ENCODE measurements at regions not wholly inside any gene's neighbourhood (a gene's known extent, or its start where the extent isn't known, plus 50 kb on each side); places are given as distances from the start of the nearest gene placed in this dataset.

GRCh38 chr21:19557046-19557445, 1153.5 kb upstream of the TMPRSS15 start:
- TF ChIP-seq EZH2 (IDR thresholded peaks at IDR 0.05) (no peak), CTCF (IDR thresholded peaks at IDR 0.05 in 2 of 3, conservative IDR thresholded peaks at IDR 0.05 in 1 of 3; ENCODE audit: borderline replicate concordance in 1 of 3, insufficient read depth in 1 of 3, low read depth in 2 of 3, low read length in 2 of 3) (no peak), POLR2AphosphoS5 (IDR thresholded peaks at IDR 0.05; ENCODE audit: low read depth, low read length) (no peak), POLR2A (IDR thresholded peaks at IDR 0.05; ENCODE audit: borderline replicate concordance, extremely low read depth, insufficient read depth, insufficient read length) (no peak), TCF7L2 (IDR thresholded peaks at IDR 0.05; ENCODE audit: borderline replicate concordance, extremely low read depth, insufficient read depth, insufficient read length) (no peak), ZFX (IDR thresholded peaks at IDR 0.05) (no peak), REST (IDR thresholded peaks at IDR 0.05; ENCODE audit: low read depth) (no peak), ZBTB33 (IDR thresholded peaks at IDR 0.05; ENCODE audit: extremely low read depth, insufficient replicate concordance, low read length) (no peak), ZNF274 (IDR thresholded peaks at IDR 0.05; ENCODE audit: low read depth, low read length) (no peak), EGR1 (IDR thresholded peaks at IDR 0.05; ENCODE audit: low read depth) (no peak), YY1 (IDR thresholded peaks at IDR 0.05; ENCODE audit: extremely low read depth, insufficient replicate concordance, low read depth, low read length) (no peak), RAD21 (IDR thresholded peaks at IDR 0.05; ENCODE audit: low read depth) (no peak), ELF1 (IDR thresholded peaks at IDR 0.05; ENCODE audit: borderline replicate concordance, low read depth) (no peak), EZH2phosphoT487 (IDR thresholded peaks at IDR 0.05; ENCODE audit: borderline replicate concordance) (no peak)

Measured in HCT116 (cell line).